ENCODE measurements at regions not wholly inside any gene's neighbourhood (a gene's known extent, or its start where the extent isn't known, plus 50 kb on each side); places are given as distances from the start of the nearest gene placed in this dataset.
"Not testable (repeated sequence)": the region's sequence is repeated elsewhere in the genome, so short reads cannot be mapped to it uniquely, and the experiment has no call there.

GRCh38 chr6:49300911-49301310 lies 162.1 kb downstream of the MMUT start:
- Mint-ChIP-seq H3K9me3 (peaks cover 4 to 11% of the 10 kb centered on the region in 2 donors), H3K27me3 (ENCODE audit: low read depth in 2 of 2) (no peaks in the 10 kb centered on the region), H3K4me3 (no peak overlapping the region), H3K27ac (no peak overlapping the region), H3K36me3 (no peaks in the 10 kb centered on the region), H3K4me1 (no peaks in the 10 kb centered on the region)
- Histone ChIP-seq H3K27ac (ENCODE audit: low read length) (no peak overlapping the region), H3K27me3 (ENCODE audit: control insufficient read depth, insufficient read depth, low read length) (no peaks in the 10 kb centered on the region), H3K36me3 (ENCODE audit: control insufficient read depth, insufficient read depth, low read length) (no peaks in the 10 kb centered on the region), H3K9me3 (ENCODE audit: control insufficient read depth, insufficient read depth, low read length) (peaks cover 2% of the 10 kb centered on the region), H3K4me3 (ENCODE audit: low read length) (no peak overlapping the region), H3K4me1 (ENCODE audit: control insufficient read depth, insufficient read depth, low read length) (no peaks in the 10 kb centered on the region)
- ATAC-seq = no peak
- TF ChIP-seq CTCF (IDR thresholded peaks at IDR 0.05) = no peak
- intact Hi-C loops (cut with micrococcal nuclease) = no loop called here
- no peak for DNase-seq

GRCh38 chr6:49300443-49300842 lies 162.6 kb downstream of the MMUT start:
- H3K36me3 Mint-ChIP-seq = no peaks in the 10 kb centered on the region
- intact Hi-C loops (cut with micrococcal nuclease) = no loop called here
- H3K36me3 ChIP-seq (ENCODE audit: control insufficient read depth, insufficient read depth, low read length) = no peaks in the 10 kb centered on the region
- H3K27me3 ChIP-seq (ENCODE audit: control insufficient read depth, insufficient read depth, low read length) = no peaks in the 10 kb centered on the region
- H3K4me3 Mint-ChIP-seq = no peak overlapping the region
- peaks cover 2% of the 10 kb centered on the region for H3K9me3 ChIP-seq (ENCODE audit: control insufficient read depth, insufficient read depth, low read length)
- no peak overlapping the region for H3K4me3 ChIP-seq (ENCODE audit: low read length)
- no peak overlapping the region for H3K27ac ChIP-seq (ENCODE audit: low read length)
- no peak overlapping the region for H3K27ac Mint-ChIP-seq
- no peaks in the 10 kb centered on the region for H3K27me3 Mint-ChIP-seq (ENCODE audit: low read depth in 2 of 2)
- peaks cover 4 to 11% of the 10 kb centered on the region in 2 donors for H3K9me3 Mint-ChIP-seq
- no CpG with 5 or more reads among the region's 1 CpG for WGBS (ENCODE audit: insufficient coverage)
- H3K4me1 ChIP-seq (ENCODE audit: control insufficient read depth, insufficient read depth, low read length) = no peaks in the 10 kb centered on the region
- TF ChIP-seq CTCF (IDR thresholded peaks at IDR 0.05) = no peak
- no peak for ATAC-seq
- no peaks in the 10 kb centered on the region for H3K4me1 Mint-ChIP-seq
- DNase-seq = no peak

GRCh38 chr6:49299279-49299678 lies 163.8 kb downstream of the MMUT start:
- Histone ChIP-seq H3K27ac (ENCODE audit: low read length) (no peak overlapping the region), H3K27me3 (ENCODE audit: control insufficient read depth, insufficient read depth, low read length) (no peaks in the 10 kb centered on the region), H3K9me3 (ENCODE audit: control insufficient read depth, insufficient read depth, low read length) (peaks cover 2% of the 10 kb centered on the region), H3K4me3 (ENCODE audit: low read length) (no peak overlapping the region), H3K36me3 (ENCODE audit: control insufficient read depth, insufficient read depth, low read length) (no peaks in the 10 kb centered on the region), H3K4me1 (ENCODE audit: control insufficient read depth, insufficient read depth, low read length) (no peaks in the 10 kb centered on the region)
- Mint-ChIP-seq H3K36me3 (no peaks in the 10 kb centered on the region), H3K9me3 (peaks cover 4 to 11% of the 10 kb centered on the region in 2 donors), H3K4me3 (no peak overlapping the region), H3K4me1 (no peaks in the 10 kb centered on the region), H3K27ac (no peak overlapping the region), H3K27me3 (ENCODE audit: low read depth in 2 of 2) (no peaks in the 10 kb centered on the region)
- DNase-seq (no peak), ATAC-seq (no peak)
- intact Hi-C loops (cut with micrococcal nuclease) = no loop called here
- no peak for TF ChIP-seq CTCF (IDR thresholded peaks at IDR 0.05)

GRCh38 chr6:49284180-49284579 lies 178.9 kb downstream of the MMUT start:
- intact Hi-C loops (cut with micrococcal nuclease) = no loop called here
- no peak for TF ChIP-seq CTCF (IDR thresholded peaks at IDR 0.05)
- Histone ChIP-seq H3K27me3 (ENCODE audit: control insufficient read depth, insufficient read depth, low read length) (no peaks in the 10 kb centered on the region), H3K4me3 (ENCODE audit: low read length) (no peak overlapping the region), H3K4me1 (ENCODE audit: control insufficient read depth, insufficient read depth, low read length) (no peaks in the 10 kb centered on the region), H3K27ac (ENCODE audit: low read length) (no peak overlapping the region), H3K36me3 (ENCODE audit: control insufficient read depth, insufficient read depth, low read length) (no peaks in the 10 kb centered on the region), H3K9me3 (ENCODE audit: control insufficient read depth, insufficient read depth, low read length) (no peaks in the 10 kb centered on the region)
- no peaks in the 10 kb centered on the region for H3K4me1 Mint-ChIP-seq
- peaks cover 4 to 10% of the 10 kb centered on the region in 2 donors for H3K9me3 Mint-ChIP-seq
- no peaks in the 10 kb centered on the region for H3K27me3 Mint-ChIP-seq (ENCODE audit: low read depth in 2 of 2)
- WGBS (ENCODE audit: insufficient coverage) = 44% methylated on average over 1 of the region's 1 CpG
- H3K27ac Mint-ChIP-seq = no peak overlapping the region
- DNase-seq (no peak), ATAC-seq (no peak)
- no peak overlapping the region for H3K4me3 Mint-ChIP-seq
- peaks cover 5% of the 10 kb centered on the region for H3K36me3 Mint-ChIP-seq

GRCh38 chr6:49274809-49275769 lies 188.0 kb downstream of the MMUT start:
- intact Hi-C loops (cut with micrococcal nuclease) = not testable (repeated sequence)

More at GRCh38 chr6:49274809-49275769, 188.0 kb downstream of the MMUT start:
- H3K27me3 Mint-ChIP-seq (ENCODE audit: low read depth in 2 of 2); H3K4me1 ChIP-seq (ENCODE audit: control insufficient read depth, insufficient read depth, low read length); H3K4me3 Mint-ChIP-seq; H3K4me1 Mint-ChIP-seq; H3K4me3 ChIP-seq (ENCODE audit: low read length); H3K27ac Mint-ChIP-seq; H3K27me3 ChIP-seq (ENCODE audit: control insufficient read depth, insufficient read depth, low read length); ATAC-seq; H3K36me3 ChIP-seq (ENCODE audit: control insufficient read depth, insufficient read depth, low read length); DNase-seq; H3K27ac ChIP-seq (ENCODE audit: low read length): not testable (repeated sequence)
- H3K9me3 Mint-ChIP-seq = peaks cover 11 to 25% of the 10 kb centered on the region in 2 donors
- 85% methylated on average over 27 of the region's 27 CpGs for WGBS (ENCODE audit: insufficient coverage)
- peaks cover 18% of the 10 kb centered on the region for H3K36me3 Mint-ChIP-seq
- peaks cover 10% of the 10 kb centered on the region for H3K9me3 ChIP-seq (ENCODE audit: control insufficient read depth, insufficient read depth, low read length)

Measured in natural killer cell (primary cell).